ENCODE measurements at regions not wholly inside any gene's neighbourhood (a gene's known extent, or its start where the extent isn't known, plus 50 kb on each side); places are given as distances from the start of the nearest gene placed in this dataset.
"Not testable (repeated sequence)": the region's sequence is repeated elsewhere in the genome, so short reads cannot be mapped to it uniquely, and the experiment has no call there.

GRCh38 chr6:139730340-139730974, 356.0 kb upstream of the CITED2 start:
- no peak overlapping the region for H3K4me3 ChIP-seq (ENCODE audit: low read depth, low read length)
- DNase-seq (ENCODE audit: low read depth), result no peak
- TF ChIP-seq MYC (IDR thresholded peaks at IDR 0.05; ENCODE audit: low read depth, low read length), result no peak
- no peak for TF ChIP-seq POLR2A (IDR thresholded peaks at IDR 0.05; ENCODE audit: extremely low read depth, insufficient read length)

GRCh38 chr6:139728876-139729427, 354.5 kb upstream of the CITED2 start:
- DNase-seq (ENCODE audit: low read depth), result no peak
- no peak overlapping the region for H3K4me3 ChIP-seq (ENCODE audit: low read depth, low read length)
- TF ChIP-seq POLR2A (IDR thresholded peaks at IDR 0.05; ENCODE audit: extremely low read depth, insufficient read length) (no peak), MYC (IDR thresholded peaks at IDR 0.05; ENCODE audit: low read depth, low read length) (no peak), MAX (IDR thresholded peaks at IDR 0.05; ENCODE audit: low read depth, low read length) (no peak), CTCF (IDR thresholded peaks at IDR 0.05; ENCODE audit: low read depth, low read length) (no peak)

- DNase-seq (ENCODE audit: low read depth); H3K4me3 ChIP-seq (ENCODE audit: low read depth, low read length): not testable (repeated sequence)
Observed at GRCh38 chr6:139726272-139726671, 351.8 kb upstream of the CITED2 start.

- DNase-seq (ENCODE audit: low read depth), result no peak
- TF ChIP-seq CTCF (IDR thresholded peaks at IDR 0.05; ENCODE audit: low read depth, low read length), result no peak
- no peak for TF ChIP-seq MAX (IDR thresholded peaks at IDR 0.05; ENCODE audit: low read depth, low read length)
- TF ChIP-seq POLR2A (IDR thresholded peaks at IDR 0.05; ENCODE audit: extremely low read depth, insufficient read length), result no peak
- no peak for TF ChIP-seq MYC (IDR thresholded peaks at IDR 0.05; ENCODE audit: low read depth, low read length)
- H3K4me3 ChIP-seq (ENCODE audit: low read depth, low read length), result no peak overlapping the region
Observed at GRCh38 chr6:139722530-139722929, 348.1 kb upstream of the CITED2 start.

- TF ChIP-seq MYC (IDR thresholded peaks at IDR 0.05; ENCODE audit: low read depth, low read length) (no peak), CTCF (IDR thresholded peaks at IDR 0.05; ENCODE audit: low read depth, low read length) (no peak), MAX (IDR thresholded peaks at IDR 0.05; ENCODE audit: low read depth, low read length) (no peak), POLR2A (IDR thresholded peaks at IDR 0.05; ENCODE audit: extremely low read depth, insufficient read length) (no peak)
- no peak overlapping the region for H3K4me3 ChIP-seq (ENCODE audit: low read depth, low read length)
- no peak for DNase-seq (ENCODE audit: low read depth)
Observed at GRCh38 chr6:139721954-139722353, 347.5 kb upstream of the CITED2 start.

GRCh38 chr6:139713900-139714506, 339.6 kb upstream of the CITED2 start:
- no peak overlapping the region for H3K4me3 ChIP-seq (ENCODE audit: low read depth, low read length)
- TF ChIP-seq MAX (IDR thresholded peaks at IDR 0.05; ENCODE audit: low read depth, low read length) (no peak), POLR2A (IDR thresholded peaks at IDR 0.05; ENCODE audit: extremely low read depth, insufficient read length) (no peak), MYC (IDR thresholded peaks at IDR 0.05; ENCODE audit: low read depth, low read length) (no peak), CTCF (IDR thresholded peaks at IDR 0.05; ENCODE audit: low read depth, low read length) (no peak)
- no peak for DNase-seq (ENCODE audit: low read depth)
